HCT116 (cell line): ENCODE measurements at regions not wholly inside any gene's neighbourhood (a gene's known extent, or its start where the extent isn't known, plus 50 kb on each side); places are given as distances from the start of the nearest gene placed in this dataset.

Experiments used
- ATAC-seq: fragments of 200-7000 bp; cut with Tn5 transposase; 2 replicates; pipeline ENCODE4 v1.9.1; 2020; ENCODE audit warnings: mild to moderate bottlenecking, moderate library complexity
- BruUV-seq: library from RNA; stranded (reverse); fragments of 400-500 nt; replicated peaks from 2 replicates; lab custom pipeline; 2021; lab: Mats Ljungman, UMichigan
- CTCF ChIA-PET: fragments of 300-600 bp; sonication (Branson Sonifier 250); formaldehyde crosslinking; loops from one replicate; lab custom pipeline; 2021; ENCODE audit warnings: antibody characterized with exemption; lab: Charles Lee
- POLR2A ChIA-PET: fragments of 300-600, 350-600 bp; sonication (Branson Sonifier 250); formaldehyde crosslinking; loops from one replicate; lab custom pipeline; 2021; ENCODE audit warnings: antibody characterized with exemption; lab: Charles Lee
- RAD21 ChIA-PET, 2 experiments: fragments of 300-600 bp; sonication (Branson Sonifier 250); formaldehyde crosslinking; loops; one replicate each; lab custom pipeline; 2023; ENCODE audit warnings: low total read pairs in 2 of 2; ENCODE audit not compliant: uncharacterized antibody in 2 of 2, unreplicated experiment in 2 of 2, low non-redundant PET in 1 of 2; lab: Charles Lee
- DNase-seq: peaks from one replicate; pipeline ENCODE4 v3.0.0-alpha.2; 2010; ENCODE audit warnings: low read depth, low spot score
- H2AFZ ChIP-seq: fragments of 200-600 bp; shearing (Covaris generic), sonication (generic); 2 replicates; pipeline ENCODE4 v1.6.1; 2017; ENCODE audit warnings: low read depth, mixed run types, mixed read lengths, antibody characterized with exemption, low read length; ENCODE audit not compliant: poor library complexity, severe bottlenecking
- H3K27ac ChIP-seq: 2 replicates; pipeline ENCODE4 v1.5.1; 2012; ENCODE audit warnings: low read depth, low read length
- H3K27me3 ChIP-seq: fragments of 200-600 bp; sonication (generic); 2 replicates; pipeline ENCODE4 v1.6.1; 2016; ENCODE audit warnings: mixed run types, low read length, mixed read lengths; ENCODE audit not compliant: insufficient read depth
- H3K36me3 ChIP-seq, 2 experiments: fragments of 200-500 bp in 1 of 2; fragments of 200-600 bp in 1 of 2; sonication (Bioruptor generic) in 1 of 2; sonication (generic) in 1 of 2; 2 replicates each; pipeline versions ENCODE4 v1.5.1 to v1.6.1; 2014 to 2016; ENCODE audit warnings: low read length in 2 of 2, inconsistent platforms in 1 of 2, mixed read lengths in 1 of 2, mixed run types in 1 of 2; ENCODE audit not compliant: insufficient read depth in 2 of 2, control insufficient read depth in 1 of 2
- H3K4me1 ChIP-seq, 2 experiments: fragments of 200-600 bp in 1 of 2; sonication (generic) in 1 of 2; 2 replicates each; pipeline versions ENCODE4 v1.5.1 to v1.6.1; 2012 to 2017; ENCODE audit warnings: low read length in 2 of 2, inconsistent platforms in 1 of 2, mild to moderate bottlenecking in 1 of 2, mixed read lengths in 1 of 2, mixed run types in 1 of 2, moderate library complexity in 1 of 2; ENCODE audit not compliant: insufficient read depth in 2 of 2, control insufficient read depth in 1 of 2
- H3K4me2 ChIP-seq: fragments of 200-600 bp; sonication (generic); 2 replicates; pipeline ENCODE4 v1.6.1; 2017; ENCODE audit warnings: mixed run types, low read length, mixed read lengths
- H3K4me3 ChIP-seq, 2 experiments: fragments of 200-600 bp in 1 of 2; sonication (generic) in 1 of 2; replicated peaks in 1 of 2; 2 replicates each; pipeline ENCODE4 v1.5.1; 2011 to 2016; ENCODE audit warnings: low read length in 2 of 2, control low read depth in 1 of 2, low read depth in 1 of 2, mild to moderate bottlenecking in 1 of 2, mixed read lengths in 1 of 2, mixed run types in 1 of 2
- H3K79me2 ChIP-seq: fragments of 200-600 bp; sonication (generic); 2 replicates; pipeline ENCODE4 v1.6.1; 2017; ENCODE audit warnings: mild to moderate bottlenecking, mixed run types, low read length, moderate library complexity, mixed read lengths; ENCODE audit not compliant: insufficient read depth
- H3K9ac ChIP-seq: fragments of 200-600 bp; sonication (generic); 2 replicates; pipeline ENCODE4 v1.6.1; 2016; ENCODE audit warnings: low read length, mixed read lengths
- H3K9me2 ChIP-seq: fragments of 200-600 bp; sonication (generic), shearing (Covaris generic); 2 replicates; pipeline ENCODE4 v1.6.1; 2017; ENCODE audit warnings: mixed run types, mild to moderate bottlenecking, moderate library complexity; ENCODE audit not compliant: insufficient read depth
- H3K9me3 ChIP-seq, 2 experiments: fragments of 200-500 bp in 1 of 2; fragments of 200-600 bp in 1 of 2; sonication (Bioruptor generic) in 1 of 2; sonication (generic) in 1 of 2; 2 replicates each; pipeline ENCODE4 v1.6.1; 2014 to 2017; ENCODE audit warnings: low read length in 2 of 2, mixed read lengths in 2 of 2, inconsistent platforms in 1 of 2, low read depth in 1 of 2, mild to moderate bottlenecking in 1 of 2, mixed run types in 1 of 2, moderate library complexity in 1 of 2; ENCODE audit not compliant: control insufficient read depth in 1 of 2, insufficient read depth in 1 of 2
- H4K20me1 ChIP-seq: fragments of 200-600 bp; sonication (generic), shearing (Covaris generic); 2 replicates; pipeline ENCODE4 v1.6.1; 2017; ENCODE audit warnings: mixed run types, mild to moderate bottlenecking, moderate library complexity; ENCODE audit not compliant: insufficient read depth
- ATF3 ChIP-seq: IDR thresholded peaks from 2 replicates; pipeline ENCODE4 v1.6.1; 2012
- CBX3 ChIP-seq: IDR thresholded peaks from 2 replicates; pipeline ENCODE4 v1.6.1; 2012; ENCODE audit warnings: low read depth
- CEBPB ChIP-seq: IDR thresholded peaks from 2 replicates; pipeline ENCODE4 v1.6.1; 2012; ENCODE audit warnings: low read depth
- CTCF ChIP-seq, 3 experiments: fragments of 200-600 bp in 1 of 3; sonication (generic) in 1 of 3; IDR thresholded peaks in 2 of 3; conservative IDR thresholded peaks in 1 of 3; 2 replicates each; pipeline ENCODE4 v1.5.1; 2012 to 2017; ENCODE audit warnings: low read depth in 2 of 3, low read length in 2 of 3, antibody characterized with exemption in 1 of 3, borderline replicate concordance in 1 of 3, control low read depth in 1 of 3, mild to moderate bottlenecking in 1 of 3, mixed read lengths in 1 of 3, mixed run types in 1 of 3, moderate library complexity in 1 of 3; ENCODE audit not compliant: insufficient read depth in 1 of 3
- EGR1 ChIP-seq: IDR thresholded peaks from 2 replicates; pipeline ENCODE4 v1.6.1; 2012; ENCODE audit warnings: low read depth
- ELF1 ChIP-seq: IDR thresholded peaks from 2 replicates; pipeline ENCODE4 v1.6.1; 2012; ENCODE audit warnings: low read depth, borderline replicate concordance
- EZH2 ChIP-seq: fragments of 200-600 bp; sonication (generic); IDR thresholded peaks from 2 replicates; pipeline ENCODE4 v1.6.1; 2017; ENCODE audit warnings: antibody characterized with exemption, mixed run types
- EZH2phosphoT487 ChIP-seq: fragments of 200-600 bp; IDR thresholded peaks from 2 replicates; pipeline ENCODE4 v1.6.1; 2018; ENCODE audit warnings: antibody characterized with exemption, borderline replicate concordance
- FOSL1 ChIP-seq: IDR thresholded peaks from 2 replicates; pipeline ENCODE4 v1.6.1; 2012; ENCODE audit warnings: low read depth
- JUND ChIP-seq: IDR thresholded peaks from 2 replicates; pipeline ENCODE4 v1.6.1; 2012
- POLR2A ChIP-seq: IDR thresholded peaks from 2 replicates; pipeline ENCODE4 v1.7.0; 2011; ENCODE audit warnings: borderline replicate concordance; ENCODE audit not compliant: insufficient read depth, insufficient read length; ENCODE audit errors: extremely low read depth
- POLR2AphosphoS5 ChIP-seq: IDR thresholded peaks from 2 replicates; pipeline ENCODE4 v1.6.1; 2011; ENCODE audit warnings: mild to moderate bottlenecking, low read depth, low read length, moderate library complexity
- RAD21 ChIP-seq: IDR thresholded peaks from 2 replicates; pipeline ENCODE4 v1.6.1; 2012; ENCODE audit warnings: low read depth, mild to moderate bottlenecking
- REST ChIP-seq: IDR thresholded peaks from 2 replicates; pipeline ENCODE4 v1.6.1; 2012; ENCODE audit warnings: low read depth
- SIN3A ChIP-seq: IDR thresholded peaks from 2 replicates; pipeline ENCODE4 v1.6.1; 2012; ENCODE audit warnings: low read depth
- SP1 ChIP-seq: IDR thresholded peaks from 2 replicates; pipeline ENCODE4 v1.6.1; 2012; ENCODE audit warnings: low read depth
- TCF7L2 ChIP-seq: IDR thresholded peaks from 2 replicates; pipeline ENCODE4 v1.7.0; 2011; ENCODE audit warnings: borderline replicate concordance, inconsistent platforms; ENCODE audit not compliant: insufficient read depth, insufficient read length; ENCODE audit errors: extremely low read depth
- YY1 ChIP-seq: IDR thresholded peaks from 2 replicates; pipeline ENCODE4 v1.6.1; 2011; ENCODE audit warnings: low read length, low read depth, moderate library complexity, mild to moderate bottlenecking; ENCODE audit not compliant: insufficient replicate concordance; ENCODE audit errors: extremely low read depth
- ZFX ChIP-seq: fragments of 450-650 bp; IDR thresholded peaks from 2 replicates; pipeline ENCODE4 v1.6.1; 2017
- ZNF274 ChIP-seq: fragments of 200-500 bp; sonication (Bioruptor generic); IDR thresholded peaks from 2 replicates; pipeline ENCODE4 v1.6.1; 2014; ENCODE audit warnings: mild to moderate bottlenecking, low read depth, low read length, inconsistent platforms
- intact Hi-C: fragments of 100-400 bp; cut with micrococcal nuclease; formaldehyde crosslinking; loops from 2 replicates; pipeline ENCODE4 v1.10.0; 2022
- TF ChIP-seq, protein P1 (sequence below): IDR thresholded peaks from 2 replicates; pipeline ENCODE4 v1.6.1; 2011; ENCODE audit warnings: mild to moderate bottlenecking, low read length, moderate library complexity; ENCODE audit not compliant: insufficient replicate concordance; ENCODE audit errors: extremely low read depth
- TF ChIP-seq, protein P2 (sequence below): IDR thresholded peaks from 2 replicates; pipeline ENCODE4 v1.6.1; 2012

DNA sequence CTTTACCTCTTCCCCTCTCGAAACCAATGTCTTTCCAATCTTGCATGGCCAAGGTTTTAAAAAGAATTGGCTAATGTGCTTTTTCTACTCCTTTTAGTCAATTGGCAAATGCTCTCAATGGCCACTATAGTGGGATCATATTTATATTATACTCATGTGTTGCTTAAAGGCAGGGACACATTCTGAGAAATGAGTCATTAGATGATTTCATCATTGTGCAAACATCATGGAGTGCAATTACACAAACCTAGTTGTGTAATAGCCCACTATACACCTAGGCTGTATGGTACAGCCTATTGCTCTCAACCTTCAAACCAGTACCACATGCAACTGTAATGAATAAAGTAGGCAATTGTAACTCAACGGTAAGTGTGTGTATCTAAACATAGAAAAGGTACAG lies 180.9 kb downstream of the HS3ST3A1 start:
- Histone ChIP-seq H3K27me3 (no peaks in the 10 kb centered on the region), H4K20me1 (no peaks in the 10 kb centered on the region), H3K4me1 (peaks cover 6 to 16% of the 10 kb centered on the region in 2 experiments), H3K27ac (no peak overlapping the region), H3K36me3 (no peaks in the 10 kb centered on the region), H3K4me3 (no peak overlapping the region), H3K79me2 (no peaks in the 10 kb centered on the region), H2AFZ (no peak overlapping the region), H3K9me3 (no peaks in the 10 kb centered on the region), H3K9me2 (no peaks in the 10 kb centered on the region), H3K9ac (no peak overlapping the region), H3K4me2 (peak overlapping the region; percentile 26; the same call in 1 of the 2 replicates)
- intact Hi-C loops: no loop called here
- ChIA-PET RAD21 (no interaction called here), POLR2A (no interaction called here), CTCF (no interaction called here)
- no TSS peak for BruUV-seq
- DNase-seq (no peak), ATAC-seq (no peak)
- TF ChIP-seq ZNF274 (no peak), CBX3 (no peak), POLR2A (no peak), ATF3 (peak; percentile 74), RAD21 (no peak), ZFX (no peak), CTCF (IDR thresholded peaks at IDR 0.05 in 2 of 3, conservative IDR thresholded peaks at IDR 0.05 in 1 of 3; ENCODE audit: borderline replicate concordance in 1 of 3, insufficient read depth in 1 of 3, low read depth in 2 of 3, low read length in 2 of 3) (no peak), EZH2 (no peak), ELF1 (no peak), EZH2phosphoT487 (no peak), EGR1 (no peak), REST (no peak), FOSL1 (peak; percentile 61), JUND (peak; percentile 49; the same call in 1 of the 2 replicates), YY1 (no peak), CEBPB (peak; percentile 96), POLR2AphosphoS5 (no peak), TCF7L2 (no peak), SIN3A (no peak), SP1 (0 out of 2 replicates have a peak, but pooled peaks have one; percentile 26)
- TF ChIP-seq, protein P1, sequence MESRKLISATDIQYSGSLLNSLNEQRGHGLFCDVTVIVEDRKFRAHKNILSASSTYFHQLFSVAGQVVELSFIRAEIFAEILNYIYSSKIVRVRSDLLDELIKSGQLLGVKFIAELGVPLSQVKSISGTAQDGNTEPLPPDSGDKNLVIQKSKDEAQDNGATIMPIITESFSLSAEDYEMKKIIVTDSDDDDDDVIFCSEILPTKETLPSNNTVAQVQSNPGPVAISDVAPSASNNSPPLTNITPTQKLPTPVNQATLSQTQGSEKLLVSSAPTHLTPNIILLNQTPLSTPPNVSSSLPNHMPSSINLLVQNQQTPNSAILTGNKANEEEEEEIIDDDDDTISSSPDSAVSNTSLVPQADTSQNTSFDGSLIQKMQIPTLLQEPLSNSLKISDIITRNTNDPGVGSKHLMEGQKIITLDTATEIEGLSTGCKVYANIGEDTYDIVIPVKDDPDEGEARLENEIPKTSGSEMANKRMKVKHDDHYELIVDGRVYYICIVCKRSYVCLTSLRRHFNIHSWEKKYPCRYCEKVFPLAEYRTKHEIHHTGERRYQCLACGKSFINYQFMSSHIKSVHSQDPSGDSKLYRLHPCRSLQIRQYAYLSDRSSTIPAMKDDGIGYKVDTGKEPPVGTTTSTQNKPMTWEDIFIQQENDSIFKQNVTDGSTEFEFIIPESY: no peak
- TF ChIP-seq, protein P2, sequence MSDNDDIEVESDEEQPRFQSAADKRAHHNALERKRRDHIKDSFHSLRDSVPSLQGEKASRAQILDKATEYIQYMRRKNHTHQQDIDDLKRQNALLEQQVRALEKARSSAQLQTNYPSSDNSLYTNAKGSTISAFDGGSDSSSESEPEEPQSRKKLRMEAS: no peak
